ENCODE measurements at regions not wholly inside any gene's neighbourhood (a gene's known extent, or its start where the extent isn't known, plus 50 kb on each side); places are given as distances from the start of the nearest gene placed in this dataset.
"Not testable (repeated sequence)": the region's sequence is repeated elsewhere in the genome, so short reads cannot be mapped to it uniquely, and the experiment has no call there.

- not testable (repeated sequence) for DNase-seq
These were observed 206.6 kb upstream of the HTR1E start for GRCh38 chr6:86730772-86731171.

GRCh38 chr6:86730216-86730615 is 207.1 kb upstream of the HTR1E start:
- DNase-seq = no peak

GRCh38 chr6:86728976-86729375 is 208.4 kb upstream of the HTR1E start:
- no peak for DNase-seq

GRCh38 chr6:86724695-86725094 is 212.6 kb upstream of the HTR1E start:
- DNase-seq = no peak

- no peak for DNase-seq
These were observed 213.6 kb upstream of the HTR1E start for GRCh38 chr6:86723729-86724128.

GRCh38 chr6:86723151-86723550 is 214.2 kb upstream of the HTR1E start:
- no peak for DNase-seq

GRCh38 chr6:86722131-86722530 is 215.2 kb upstream of the HTR1E start:
- DNase-seq = no peak

GRCh38 chr6:86715676-86716075 is 221.7 kb upstream of the HTR1E start:
- no peak for DNase-seq

- no peak for DNase-seq
These were observed 225.3 kb upstream of the HTR1E start for GRCh38 chr6:86712039-86712438.

- no peak for DNase-seq
These were observed 229.7 kb upstream of the HTR1E start for GRCh38 chr6:86707545-86708120.

GRCh38 chr6:86706449-86706848 is 230.9 kb upstream of the HTR1E start:
- no peak for DNase-seq

GRCh38 chr6:86701228-86701627 is 236.1 kb upstream of the HTR1E start:
- DNase-seq = not testable (repeated sequence)

- no peak for DNase-seq
These were observed 250.8 kb upstream of the HTR1E start for GRCh38 chr6:86686496-86686895.

- no peak for DNase-seq
These were observed 252.0 kb upstream of the HTR1E start for GRCh38 chr6:86685230-86685797.

GRCh38 chr6:86683132-86683908 is 254.0 kb upstream of the HTR1E start:
- DNase-seq = no peak

GRCh38 chr6:86682297-86682696 is 255.0 kb upstream of the HTR1E start:
- no peak for DNase-seq

GRCh38 chr6:86681140-86681539 is 256.2 kb upstream of the HTR1E start:
- DNase-seq = not testable (repeated sequence)

GRCh38 chr6:86672125-86672524 is 265.2 kb upstream of the HTR1E start:
- DNase-seq = not testable (repeated sequence)

- DNase-seq = no peak
These were observed 280.1 kb upstream of the HTR1E start for GRCh38 chr6:86657192-86657591.

GRCh38 chr6:86629123-86629522 is 308.2 kb upstream of the HTR1E start:
- DNase-seq = no peak

- DNase-seq = no peak
These were observed 317.9 kb upstream of the HTR1E start for GRCh38 chr6:86619428-86619827.

- DNase-seq = no peak
These were observed 322.0 kb upstream of the HTR1E start for GRCh38 chr6:86615299-86615698.

GRCh38 chr6:86609549-86610388 is 327.6 kb upstream of the HTR1E start:
- DNase-seq = no peak

Measured in fibroblast of upper back skin (primary cell).